ENCODE measurements at regions not wholly inside any gene's neighbourhood (a gene's known extent, or its start where the extent isn't known, plus 50 kb on each side); places are given as distances from the start of the nearest gene placed in this dataset.

DNA sequence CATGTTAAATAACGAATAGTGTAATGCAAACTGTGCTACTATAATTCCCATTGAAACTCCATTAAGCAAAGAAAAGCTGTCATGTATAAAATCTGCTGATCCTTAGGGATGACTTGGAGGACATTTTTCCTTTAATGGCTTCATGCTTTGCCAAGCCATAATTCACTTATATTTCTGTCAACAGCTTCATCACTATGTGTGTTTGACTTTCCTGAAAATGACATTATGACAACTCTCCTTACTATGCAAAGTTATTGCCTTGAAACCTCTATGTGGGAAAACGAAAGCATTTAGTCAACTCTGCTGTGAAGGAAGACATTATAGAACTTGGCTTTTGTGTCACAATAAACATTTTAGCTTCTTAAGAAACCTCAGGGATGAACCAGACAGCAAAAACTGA, 210.5 kb downstream of the GRXCR1 start:
- TF ChIP-seq TAF1 (IDR thresholded peaks at IDR 0.05; ENCODE audit: borderline replicate concordance, insufficient read depth, low read length) (no peak), SIN3A (IDR thresholded peaks at IDR 0.05; ENCODE audit: borderline replicate concordance, insufficient read depth, low read length) (no peak)
- TF ChIP-seq, protein P1, sequence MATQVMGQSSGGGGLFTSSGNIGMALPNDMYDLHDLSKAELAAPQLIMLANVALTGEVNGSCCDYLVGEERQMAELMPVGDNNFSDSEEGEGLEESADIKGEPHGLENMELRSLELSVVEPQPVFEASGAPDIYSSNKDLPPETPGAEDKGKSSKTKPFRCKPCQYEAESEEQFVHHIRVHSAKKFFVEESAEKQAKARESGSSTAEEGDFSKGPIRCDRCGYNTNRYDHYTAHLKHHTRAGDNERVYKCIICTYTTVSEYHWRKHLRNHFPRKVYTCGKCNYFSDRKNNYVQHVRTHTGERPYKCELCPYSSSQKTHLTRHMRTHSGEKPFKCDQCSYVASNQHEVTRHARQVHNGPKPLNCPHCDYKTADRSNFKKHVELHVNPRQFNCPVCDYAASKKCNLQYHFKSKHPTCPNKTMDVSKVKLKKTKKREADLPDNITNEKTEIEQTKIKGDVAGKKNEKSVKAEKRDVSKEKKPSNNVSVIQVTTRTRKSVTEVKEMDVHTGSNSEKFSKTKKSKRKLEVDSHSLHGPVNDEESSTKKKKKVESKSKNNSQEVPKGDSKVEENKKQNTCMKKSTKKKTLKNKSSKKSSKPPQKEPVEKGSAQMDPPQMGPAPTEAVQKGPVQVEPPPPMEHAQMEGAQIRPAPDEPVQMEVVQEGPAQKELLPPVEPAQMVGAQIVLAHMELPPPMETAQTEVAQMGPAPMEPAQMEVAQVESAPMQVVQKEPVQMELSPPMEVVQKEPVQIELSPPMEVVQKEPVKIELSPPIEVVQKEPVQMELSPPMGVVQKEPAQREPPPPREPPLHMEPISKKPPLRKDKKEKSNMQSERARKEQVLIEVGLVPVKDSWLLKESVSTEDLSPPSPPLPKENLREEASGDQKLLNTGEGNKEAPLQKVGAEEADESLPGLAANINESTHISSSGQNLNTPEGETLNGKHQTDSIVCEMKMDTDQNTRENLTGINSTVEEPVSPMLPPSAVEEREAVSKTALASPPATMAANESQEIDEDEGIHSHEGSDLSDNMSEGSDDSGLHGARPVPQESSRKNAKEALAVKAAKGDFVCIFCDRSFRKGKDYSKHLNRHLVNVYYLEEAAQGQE (IDR thresholded peaks at IDR 0.05; ENCODE audit: insufficient read depth in 1 of 2, low read depth in 2 of 2, low read length in 2 of 2) = no peak
